ENCODE measurements at regions not wholly inside any gene's neighbourhood (a gene's known extent, or its start where the extent isn't known, plus 50 kb on each side); places are given as distances from the start of the nearest gene placed in this dataset.

DNA sequence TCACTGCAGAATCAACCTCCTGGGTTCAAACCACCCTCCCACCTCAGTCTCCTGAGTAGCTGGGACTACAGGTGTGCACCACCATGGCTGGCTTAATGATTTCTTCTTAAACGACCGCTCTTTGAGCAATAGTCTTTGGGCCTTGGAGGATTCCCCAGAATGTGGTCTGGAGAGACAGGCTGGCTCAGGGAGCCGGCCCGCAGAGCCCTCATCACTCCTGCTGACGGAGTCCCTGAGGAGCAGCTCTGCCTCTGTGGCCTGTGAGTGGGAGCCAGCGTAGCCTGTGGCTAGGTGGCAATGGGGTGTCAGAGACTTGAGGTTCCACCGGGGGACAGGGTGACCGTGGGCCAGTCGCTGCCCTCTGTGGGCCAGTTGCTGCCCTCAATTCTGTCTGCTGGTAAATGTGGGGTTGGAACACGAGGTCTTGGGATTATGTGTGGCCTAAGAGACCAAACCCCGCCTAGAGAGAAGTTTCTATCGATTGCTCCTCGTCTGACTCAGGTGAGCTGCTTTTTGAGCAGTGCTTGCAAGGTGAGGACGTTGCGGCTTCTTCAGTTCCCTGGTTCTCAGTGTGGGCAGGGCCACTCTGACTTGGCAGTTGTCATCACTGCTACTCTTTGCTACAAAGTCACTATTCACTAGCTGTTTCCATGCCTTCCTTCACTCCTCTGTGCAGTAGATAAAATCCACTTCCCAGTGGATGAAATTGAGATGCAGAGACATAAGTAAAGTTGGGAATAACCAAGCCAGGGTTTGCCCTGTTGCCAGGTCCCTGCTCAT is 124.8 kb upstream of the NECTIN1 start:
- Mint-ChIP-seq H3K4me3 (ENCODE audit: low read depth) (no peak overlapping the region), H3K27ac (no peak overlapping the region), H3K36me3 (ENCODE audit: insufficient read depth) (no peaks in the 10 kb centered on the region), H3K4me1 (ENCODE audit: low read depth) (peaks cover 24% of the 10 kb centered on the region), H3K9me3 (ENCODE audit: low read depth) (no peaks in the 10 kb centered on the region), H3K27me3 (peaks cover 58% of the 10 kb centered on the region)
- no peak for DNase-seq (ENCODE audit: low spot score, unreplicated experiment)
- TF ChIP-seq, protein P1, sequence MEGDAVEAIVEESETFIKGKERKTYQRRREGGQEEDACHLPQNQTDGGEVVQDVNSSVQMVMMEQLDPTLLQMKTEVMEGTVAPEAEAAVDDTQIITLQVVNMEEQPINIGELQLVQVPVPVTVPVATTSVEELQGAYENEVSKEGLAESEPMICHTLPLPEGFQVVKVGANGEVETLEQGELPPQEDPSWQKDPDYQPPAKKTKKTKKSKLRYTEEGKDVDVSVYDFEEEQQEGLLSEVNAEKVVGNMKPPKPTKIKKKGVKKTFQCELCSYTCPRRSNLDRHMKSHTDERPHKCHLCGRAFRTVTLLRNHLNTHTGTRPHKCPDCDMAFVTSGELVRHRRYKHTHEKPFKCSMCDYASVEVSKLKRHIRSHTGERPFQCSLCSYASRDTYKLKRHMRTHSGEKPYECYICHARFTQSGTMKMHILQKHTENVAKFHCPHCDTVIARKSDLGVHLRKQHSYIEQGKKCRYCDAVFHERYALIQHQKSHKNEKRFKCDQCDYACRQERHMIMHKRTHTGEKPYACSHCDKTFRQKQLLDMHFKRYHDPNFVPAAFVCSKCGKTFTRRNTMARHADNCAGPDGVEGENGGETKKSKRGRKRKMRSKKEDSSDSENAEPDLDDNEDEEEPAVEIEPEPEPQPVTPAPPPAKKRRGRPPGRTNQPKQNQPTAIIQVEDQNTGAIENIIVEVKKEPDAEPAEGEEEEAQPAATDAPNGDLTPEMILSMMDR (IDR thresholded peaks at IDR 0.05; ENCODE audit: unreplicated experiment) = no peak

DNA sequence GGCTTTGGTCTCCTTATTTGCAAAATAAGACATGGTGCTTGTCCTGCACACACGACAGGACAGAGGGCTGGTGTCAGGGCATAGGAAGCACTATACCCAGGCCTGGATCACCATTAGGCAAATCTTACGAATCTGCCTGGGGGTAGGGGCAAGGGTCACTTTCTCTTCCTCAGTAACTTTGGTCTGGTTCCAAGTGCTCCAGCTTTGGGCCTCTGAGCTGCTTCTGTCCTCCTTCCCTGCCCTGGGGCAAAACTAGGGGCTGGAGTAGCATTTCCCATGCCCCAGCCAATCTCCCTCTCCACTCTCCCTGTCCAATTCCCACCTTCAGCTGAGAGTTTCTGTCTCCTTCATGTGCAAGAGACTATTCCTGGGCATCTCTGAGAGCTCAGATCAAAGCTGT is 123.7 kb upstream of the NECTIN1 start:
- H3K4me3 Mint-ChIP-seq (ENCODE audit: low read depth) = no peak overlapping the region
- H3K36me3 Mint-ChIP-seq (ENCODE audit: insufficient read depth) = no peaks in the 10 kb centered on the region
- TF ChIP-seq, protein P1 (IDR thresholded peaks at IDR 0.05; ENCODE audit: unreplicated experiment) = no peak
- peaks cover 17% of the 10 kb centered on the region for H3K4me1 Mint-ChIP-seq (ENCODE audit: low read depth)
- H3K9me3 Mint-ChIP-seq (ENCODE audit: low read depth) = no peaks in the 10 kb centered on the region
- no peak overlapping the region for H3K27ac Mint-ChIP-seq
- DNase-seq (ENCODE audit: low spot score, unreplicated experiment) = no peak
- H3K27me3 Mint-ChIP-seq = peaks cover 51% of the 10 kb centered on the region

DNA sequence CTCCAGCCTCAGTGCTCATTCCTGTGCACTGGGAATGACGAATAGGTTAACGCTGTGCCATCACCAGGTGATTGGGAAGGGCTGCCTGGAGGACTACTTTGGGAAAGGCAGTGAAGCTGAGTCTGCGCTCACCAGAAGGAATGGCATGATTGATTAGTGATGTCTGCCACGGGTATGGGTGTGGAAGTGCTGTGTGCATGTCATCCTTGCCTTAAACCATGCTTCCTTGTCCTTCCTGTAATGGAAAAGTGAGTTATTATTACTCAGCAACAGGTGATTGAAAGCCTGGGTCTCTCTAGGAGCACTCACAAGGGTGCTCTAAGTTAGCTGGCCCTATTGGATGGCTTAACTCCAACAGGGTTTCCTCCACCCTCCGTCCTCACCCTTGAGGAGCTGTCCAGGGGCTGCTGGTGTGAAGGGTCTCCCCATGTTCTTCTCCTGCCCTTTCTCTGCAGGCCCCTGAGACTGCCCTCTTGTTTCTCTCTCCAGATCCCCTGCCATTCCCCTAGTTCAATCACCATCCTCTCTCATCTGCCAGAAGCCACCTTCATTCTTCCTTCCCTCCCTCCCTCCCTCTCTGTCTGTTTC is 121.9 kb upstream of the NECTIN1 start:
- Mint-ChIP-seq H3K27ac (no peak overlapping the region), H3K9me3 (ENCODE audit: low read depth) (no peaks in the 10 kb centered on the region), H3K27me3 (peaks cover 39% of the 10 kb centered on the region), H3K36me3 (ENCODE audit: insufficient read depth) (no peaks in the 10 kb centered on the region), H3K4me3 (ENCODE audit: low read depth) (no peak overlapping the region), H3K4me1 (ENCODE audit: low read depth) (peaks cover 14% of the 10 kb centered on the region)
- no peak for DNase-seq (ENCODE audit: low spot score, unreplicated experiment)
- TF ChIP-seq, protein P1 (IDR thresholded peaks at IDR 0.05; ENCODE audit: unreplicated experiment) = no peak

DNA sequence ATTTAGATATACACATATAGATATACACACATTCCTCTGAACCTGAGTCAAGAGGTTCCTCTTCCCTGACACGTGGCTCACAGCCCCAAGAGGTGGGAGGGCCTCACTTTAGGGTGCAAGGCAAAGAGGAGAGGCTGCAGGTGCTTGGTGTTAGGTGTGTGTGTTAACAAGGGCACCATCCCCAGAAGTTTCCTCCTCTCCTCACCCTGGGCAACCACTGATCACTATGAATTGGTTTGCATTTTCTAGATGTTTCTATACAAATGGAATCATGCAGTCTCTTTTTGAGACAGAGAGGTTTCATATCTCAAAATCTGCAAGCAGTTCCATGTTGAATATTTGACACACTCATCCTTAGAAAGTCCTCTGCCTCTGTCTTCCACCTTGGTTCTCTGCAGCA is 120.9 kb upstream of the NECTIN1 start:
- H3K4me3 Mint-ChIP-seq (ENCODE audit: low read depth) = no peak overlapping the region
- TF ChIP-seq, protein P1 (IDR thresholded peaks at IDR 0.05; ENCODE audit: unreplicated experiment) = no peak
- H3K4me1 Mint-ChIP-seq (ENCODE audit: low read depth) = peaks cover 13% of the 10 kb centered on the region
- peaks cover 32% of the 10 kb centered on the region for H3K27me3 Mint-ChIP-seq
- H3K27ac Mint-ChIP-seq = no peak overlapping the region
- H3K36me3 Mint-ChIP-seq (ENCODE audit: insufficient read depth) = no peaks in the 10 kb centered on the region
- H3K9me3 Mint-ChIP-seq (ENCODE audit: low read depth) = no peaks in the 10 kb centered on the region
- DNase-seq (ENCODE audit: low spot score, unreplicated experiment) = no peak

DNA sequence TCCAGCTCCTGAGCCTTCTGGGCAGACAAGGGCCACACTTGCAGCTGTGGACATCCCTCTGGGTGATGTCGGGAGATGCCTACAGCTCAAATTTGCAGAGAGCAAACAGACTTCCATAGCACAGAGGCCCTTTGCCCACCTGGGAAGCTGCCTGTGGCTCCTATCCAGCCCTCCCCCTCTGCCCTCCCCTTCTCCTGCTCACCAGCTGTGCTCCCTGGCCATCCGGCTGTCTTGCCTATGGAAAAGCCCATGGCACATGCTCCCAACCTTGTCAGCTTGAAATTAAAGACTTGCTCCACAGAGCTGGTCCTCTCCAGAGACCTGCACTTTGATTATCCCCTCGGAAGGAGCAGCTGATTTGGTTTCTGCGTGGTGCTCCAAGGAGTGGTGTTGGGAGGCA is 118.9 kb upstream of the NECTIN1 start:
- Mint-ChIP-seq H3K9me3 (ENCODE audit: low read depth) (no peaks in the 10 kb centered on the region), H3K4me1 (ENCODE audit: low read depth) (peaks cover 8% of the 10 kb centered on the region), H3K27ac (no peak overlapping the region), H3K4me3 (ENCODE audit: low read depth) (no peak overlapping the region), H3K27me3 (peaks cover 30% of the 10 kb centered on the region), H3K36me3 (ENCODE audit: insufficient read depth) (no peaks in the 10 kb centered on the region)
- no peak for DNase-seq (ENCODE audit: low spot score, unreplicated experiment)
- TF ChIP-seq, protein P1 (IDR thresholded peaks at IDR 0.05; ENCODE audit: unreplicated experiment) = no peak
